SK-N-SH (cell line): ENCODE measurements at regions not wholly inside any gene's neighbourhood (a gene's known extent, or its start where the extent isn't known, plus 50 kb on each side); places are given as distances from the start of the nearest gene placed in this dataset.
A peak's percentile ranks its signal among the peaks of the same experiment; 100 is the strongest.

Experiments used
- CTCF ChIA-PET: fragments of 300-600, 350-600 bp; formaldehyde crosslinking; extraction: SDS; loops from one replicate; lab custom pipeline; 2021; lab: Yijun Ruan, JAX
- POLR2A ChIA-PET: fragments of 350-600 bp; sonication (Branson Sonifier 250); formaldehyde crosslinking; extraction: SDS; loops from one replicate; lab custom pipeline; 2020; ENCODE audit warnings: antibody characterized with exemption, inconsistent platforms; lab: Yijun Ruan, JAX
- DNase-seq: peaks from one replicate; pipeline ENCODE4 v3.0.0; 2012
- H2AFZ ChIP-seq: fragments of 200-600 bp; sonication (generic); 2 replicates; pipeline ENCODE4 v1.8.1; 2016; ENCODE audit warnings: antibody characterized with exemption, mild to moderate bottlenecking, low read depth
- H3F3A ChIP-seq: fragments of 200-600 bp; sonication (generic); replicated peaks from 2 replicates; pipeline ENCODE3; 2016; ENCODE audit warnings: antibody characterized with exemption, mild to moderate bottlenecking; ENCODE audit not compliant: insufficient read depth
- H3K27ac ChIP-seq, 2 experiments: fragments of 200-500 bp in 1 of 2; fragments of 200-600 bp in 1 of 2; sonication (Bioruptor generic) in 1 of 2; sonication (generic), shearing (Covaris generic) in 1 of 2; 2 replicates each; pipeline versions ENCODE4 v1.5.1 to v1.6.1; 2014 to 2016; ENCODE audit warnings: low read depth in 2 of 2, inconsistent platforms in 1 of 2, low read length in 1 of 2, mild to moderate bottlenecking in 1 of 2, mixed read lengths in 1 of 2
- H3K27me3 ChIP-seq: fragments of 200-600 bp; sonication (generic), shearing (Covaris generic); 2 replicates; pipeline ENCODE4 v1.6.1; 2016; ENCODE audit warnings: mixed run types; ENCODE audit not compliant: insufficient read depth
- H3K36me3 ChIP-seq, 2 experiments: fragments of 200-500 bp in 1 of 2; fragments of 200-600 bp in 1 of 2; sonication (Bioruptor generic) in 1 of 2; sonication (generic) in 1 of 2; replicated peaks in 1 of 2; 2 replicates each; pipeline versions ENCODE3 to v1.5.1; 2014 to 2016; ENCODE audit warnings: low read length in 1 of 2, mild to moderate bottlenecking in 1 of 2; ENCODE audit not compliant: insufficient read depth in 2 of 2, control insufficient read depth in 1 of 2
- H3K4me1 ChIP-seq, 2 experiments: fragments of 200-500 bp in 1 of 2; fragments of 200-600 bp in 1 of 2; sonication (Bioruptor generic) in 1 of 2; sonication (generic), shearing (Covaris generic) in 1 of 2; 2 replicates each; pipeline versions ENCODE4 v1.5.1 to v1.6.1; 2014 to 2016; ENCODE audit warnings: low read depth in 1 of 2, low read length in 1 of 2, mixed run types in 1 of 2; ENCODE audit not compliant: insufficient read depth in 2 of 2, control insufficient read depth in 1 of 2
- H3K4me2 ChIP-seq: fragments of 200-600 bp; sonication (generic), shearing (Covaris generic); 2 replicates; pipeline ENCODE4 v1.6.1; 2017; ENCODE audit warnings: mixed run types
- H3K4me3 ChIP-seq, 2 experiments: fragments of 200-500 bp in 1 of 2; fragments of 200-600 bp in 1 of 2; sonication (Bioruptor generic) in 1 of 2; sonication (generic), shearing (Covaris generic) in 1 of 2; 2 replicates each; pipeline versions ENCODE4 v1.5.1 to v1.8.1; 2014 to 2016; ENCODE audit warnings: low read depth in 2 of 2, inconsistent platforms in 1 of 2, low read length in 1 of 2, mild to moderate bottlenecking in 1 of 2, mixed read lengths in 1 of 2, moderate library complexity in 1 of 2
- H3K79me2 ChIP-seq: fragments of 200-600 bp; sonication (generic); 2 replicates; pipeline ENCODE4 v1.8.1; 2017; ENCODE audit warnings: mild to moderate bottlenecking; ENCODE audit not compliant: insufficient read depth
- H3K9ac ChIP-seq: fragments of 200-600 bp; sonication (generic); 2 replicates; pipeline ENCODE4 v1.6.1; 2017; ENCODE audit warnings: mixed run types
- H3K9me2 ChIP-seq: fragments of 200-600 bp; sonication (generic); 2 replicates; pipeline ENCODE4 v1.6.1; 2017; ENCODE audit warnings: mixed run types
- H3K9me3 ChIP-seq: fragments of 200-600 bp; sonication (generic); 2 replicates; pipeline ENCODE4 v1.6.1; 2017; ENCODE audit warnings: mixed run types, mild to moderate bottlenecking, moderate library complexity
- H4K20me1 ChIP-seq: fragments of 200-600 bp; sonication (generic); 2 replicates; pipeline ENCODE4 v1.6.1; 2017; ENCODE audit warnings: mild to moderate bottlenecking, mixed run types; ENCODE audit not compliant: insufficient read depth
- ELF1 ChIP-seq: IDR thresholded peaks from 2 replicates; pipeline ENCODE4 v1.4.0; 2012
- EP300 ChIP-seq, 2 experiments: IDR thresholded peaks; 2 replicates each; pipeline versions ENCODE4 v1.4.0 to v1.6.1; 2012; ENCODE audit warnings: borderline replicate concordance in 1 of 2, low read depth in 1 of 2, low read length in 1 of 2
- FOSL2 ChIP-seq: IDR thresholded peaks from 2 replicates; pipeline ENCODE4 v1.4.0; 2012; ENCODE audit warnings: low read depth, mild to moderate bottlenecking, moderate library complexity, borderline replicate concordance
- FOXM1 ChIP-seq: IDR thresholded peaks from 2 replicates; pipeline ENCODE4 v1.4.0; 2012; ENCODE audit warnings: low read depth, mild to moderate bottlenecking
- GATA2 ChIP-seq: sonication (generic); formaldehyde crosslinking; IDR thresholded peaks from 2 replicates; pipeline ENCODE4 v1.5.0; 2020; ENCODE audit warnings: mild to moderate bottlenecking, missing genetic modification reagents
- JUND ChIP-seq: IDR thresholded peaks from 2 replicates; pipeline ENCODE4 v1.4.0; 2012
- MXI1 ChIP-seq: IDR thresholded peaks from 2 replicates; pipeline ENCODE4 v1.6.1; 2012; ENCODE audit warnings: mild to moderate bottlenecking, low read depth, low read length, improper control_type of control experiment
- NFIC ChIP-seq: IDR thresholded peaks from 2 replicates; pipeline ENCODE4 v1.4.0; 2012; ENCODE audit warnings: borderline replicate concordance
- NRF1 ChIP-seq: IDR thresholded peaks from 2 replicates; pipeline ENCODE4 v1.6.1; 2012; ENCODE audit warnings: low read depth, mild to moderate bottlenecking, low read length
- POLR2AphosphoS5 ChIP-seq: IDR thresholded peaks from 2 replicates; pipeline ENCODE4 v1.6.1; 2012; ENCODE audit warnings: low read depth, low read length
- RAD21 ChIP-seq: IDR thresholded peaks from 2 replicates; pipeline ENCODE4 v1.6.1; 2012; ENCODE audit warnings: mild to moderate bottlenecking, low read length
- RCOR1 ChIP-seq: fragments of 150-350 bp; IDR thresholded peaks from 2 replicates; pipeline ENCODE4 v1.6.1; 2017; ENCODE audit warnings: antibody characterized with exemption, low read length
- REST ChIP-seq: IDR thresholded peaks from 2 replicates; pipeline ENCODE4 v1.6.1; 2012; ENCODE audit warnings: mild to moderate bottlenecking, low read depth, low read length, moderate library complexity
- RXRA ChIP-seq: IDR thresholded peaks from 2 replicates; pipeline ENCODE4 v1.4.0; 2012; ENCODE audit warnings: low read depth, mild to moderate bottlenecking, borderline replicate concordance
- SIN3A ChIP-seq: IDR thresholded peaks from 2 replicates; pipeline ENCODE4 v1.6.1; 2012; ENCODE audit warnings: low read depth, mild to moderate bottlenecking, low read length, moderate library complexity, borderline replicate concordance
- SMC3 ChIP-seq: IDR thresholded peaks from 2 replicates; pipeline ENCODE4 v1.6.1; 2012; ENCODE audit warnings: low read depth, low read length, improper control_type of control experiment
- TCF12 ChIP-seq: IDR thresholded peaks from 2 replicates; pipeline ENCODE4 v1.4.0; 2012
- TEAD4 ChIP-seq: IDR thresholded peaks from 2 replicates; pipeline ENCODE4 v1.4.0; 2012; ENCODE audit warnings: mild to moderate bottlenecking, borderline replicate concordance; ENCODE audit not compliant: insufficient read depth
- WGBS: methylation state at CpG from one replicate; pipeline ENCODE4 v1.1.6; 2017; ENCODE audit warnings: low lambda C conversion rate; 5-methylcytosine and 5-hydroxymethylcytosine counted together
- TF ChIP-seq, protein P1 (sequence below): fragments of 150-350 bp; IDR thresholded peaks from 2 replicates; pipeline ENCODE4 v1.6.1; 2017; ENCODE audit warnings: antibody characterized with exemption, low read length, low read depth, borderline replicate concordance
- TF ChIP-seq, protein P2 (sequence below): IDR thresholded peaks from 2 replicates; pipeline ENCODE4; 2012
- TF ChIP-seq, protein P3 (sequence below): IDR thresholded peaks from 2 replicates; pipeline ENCODE4 v1.4.0; 2012; ENCODE audit warnings: low read depth, borderline replicate concordance
- TF ChIP-seq, protein P4 (sequence below): IDR thresholded peaks from 2 replicates; pipeline ENCODE4 v1.4.0; 2012; ENCODE audit warnings: low read depth
- TF ChIP-seq, protein P5 (sequence below): fragments of 150-350 bp; IDR thresholded peaks from 2 replicates; pipeline ENCODE4 v1.6.1; 2016; ENCODE audit warnings: mild to moderate bottlenecking, low read depth, low read length

GRCh38 chr5:115366223-115366622, 69.8 kb upstream of the CCDC112 start:
- Histone ChIP-seq H3K4me3 (0 out of 4 replicates have a peak overlapping the region, but pooled peaks of 1 of the 2 experiments have one; percentile 13), H3K36me3 (no peaks in the 10 kb centered on the region), H3K79me2 (no peaks in the 10 kb centered on the region), H3K9ac (peak overlapping the region; percentile 49; the same call in 1 of the 2 replicates), H3K27me3 (no peaks in the 10 kb centered on the region), H4K20me1 (no peaks in the 10 kb centered on the region), H3K27ac (peak overlapping the region; percentile 78 to 95), H3K4me2 (peak overlapping the region; percentile 71), H3F3A (peaks cover 9% of the 10 kb centered on the region), H3K9me2 (no peaks in the 10 kb centered on the region), H3K9me3 (no peaks in the 10 kb centered on the region), H3K4me1 (peaks cover 3 to 8% of the 10 kb centered on the region in 2 experiments; a peak in 3 of 4 replicates), H2AFZ (peak overlapping the region; percentile 75)
- DNase-seq = peak; percentile 22
- POLR2A ChIA-PET = no interaction called here
- 21% methylated on average over 2 of the region's 2 CpGs for WGBS
- CTCF ChIA-PET = interaction anchor here (0.9 kb wide), 1 partner anchor 20 kb away, joined by 3 read pairs; no protein-coding TSS in a partner anchor
- peak; percentile 37 to 96; a peak in 3 of 4 replicates for TF ChIP-seq EP300 (IDR thresholded peaks at IDR 0.05; ENCODE audit: borderline replicate concordance in 1 of 2, low read depth in 1 of 2, low read length in 1 of 2)
- TF ChIP-seq, protein P1, sequence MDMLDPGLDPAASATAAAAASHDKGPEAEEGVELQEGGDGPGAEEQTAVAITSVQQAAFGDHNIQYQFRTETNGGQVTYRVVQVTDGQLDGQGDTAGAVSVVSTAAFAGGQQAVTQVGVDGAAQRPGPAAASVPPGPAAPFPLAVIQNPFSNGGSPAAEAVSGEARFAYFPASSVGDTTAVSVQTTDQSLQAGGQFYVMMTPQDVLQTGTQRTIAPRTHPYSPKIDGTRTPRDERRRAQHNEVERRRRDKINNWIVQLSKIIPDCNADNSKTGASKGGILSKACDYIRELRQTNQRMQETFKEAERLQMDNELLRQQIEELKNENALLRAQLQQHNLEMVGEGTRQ = no peak
- peak; percentile 65 for TF ChIP-seq FOXM1
- TF ChIP-seq, protein P2, sequence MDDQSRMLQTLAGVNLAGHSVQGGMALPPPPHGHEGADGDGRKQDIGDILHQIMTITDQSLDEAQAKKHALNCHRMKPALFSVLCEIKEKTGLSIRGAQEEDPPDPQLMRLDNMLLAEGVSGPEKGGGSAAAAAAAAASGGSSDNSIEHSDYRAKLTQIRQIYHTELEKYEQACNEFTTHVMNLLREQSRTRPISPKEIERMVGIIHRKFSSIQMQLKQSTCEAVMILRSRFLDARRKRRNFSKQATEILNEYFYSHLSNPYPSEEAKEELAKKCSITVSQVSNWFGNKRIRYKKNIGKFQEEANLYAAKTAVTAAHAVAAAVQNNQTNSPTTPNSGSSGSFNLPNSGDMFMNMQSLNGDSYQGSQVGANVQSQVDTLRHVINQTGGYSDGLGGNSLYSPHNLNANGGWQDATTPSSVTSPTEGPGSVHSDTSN = peak; percentile 93
- TF ChIP-seq MXI1 = no peak
- TF ChIP-seq SIN3A = peak; percentile 72; the same call in 1 of the 2 replicates
- no peak for TF ChIP-seq GATA2 (CRISPR knock-in tag)
- peak; percentile 98 for TF ChIP-seq TCF12
- peak; percentile 66; the same call in 1 of the 2 replicates for TF ChIP-seq REST
- peak; percentile 20; the same call in 1 of the 2 replicates for TF ChIP-seq ELF1
- TF ChIP-seq RAD21 = no peak
- TF ChIP-seq RCOR1 = no peak
- peak; percentile 95 for TF ChIP-seq NFIC
- TF ChIP-seq, protein P3, sequence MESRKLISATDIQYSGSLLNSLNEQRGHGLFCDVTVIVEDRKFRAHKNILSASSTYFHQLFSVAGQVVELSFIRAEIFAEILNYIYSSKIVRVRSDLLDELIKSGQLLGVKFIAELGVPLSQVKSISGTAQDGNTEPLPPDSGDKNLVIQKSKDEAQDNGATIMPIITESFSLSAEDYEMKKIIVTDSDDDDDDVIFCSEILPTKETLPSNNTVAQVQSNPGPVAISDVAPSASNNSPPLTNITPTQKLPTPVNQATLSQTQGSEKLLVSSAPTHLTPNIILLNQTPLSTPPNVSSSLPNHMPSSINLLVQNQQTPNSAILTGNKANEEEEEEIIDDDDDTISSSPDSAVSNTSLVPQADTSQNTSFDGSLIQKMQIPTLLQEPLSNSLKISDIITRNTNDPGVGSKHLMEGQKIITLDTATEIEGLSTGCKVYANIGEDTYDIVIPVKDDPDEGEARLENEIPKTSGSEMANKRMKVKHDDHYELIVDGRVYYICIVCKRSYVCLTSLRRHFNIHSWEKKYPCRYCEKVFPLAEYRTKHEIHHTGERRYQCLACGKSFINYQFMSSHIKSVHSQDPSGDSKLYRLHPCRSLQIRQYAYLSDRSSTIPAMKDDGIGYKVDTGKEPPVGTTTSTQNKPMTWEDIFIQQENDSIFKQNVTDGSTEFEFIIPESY = no peak
- peak; percentile 96 for TF ChIP-seq JUND
- no peak for TF ChIP-seq NRF1
- TF ChIP-seq, protein P4, sequence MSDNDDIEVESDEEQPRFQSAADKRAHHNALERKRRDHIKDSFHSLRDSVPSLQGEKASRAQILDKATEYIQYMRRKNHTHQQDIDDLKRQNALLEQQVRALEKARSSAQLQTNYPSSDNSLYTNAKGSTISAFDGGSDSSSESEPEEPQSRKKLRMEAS = peak; percentile 74
- peak; percentile 96 for TF ChIP-seq FOSL2
- TF ChIP-seq SMC3 = no peak
- TF ChIP-seq TEAD4 = peak; percentile 95
- TF ChIP-seq POLR2AphosphoS5 = peak; percentile 88
- TF ChIP-seq, protein P5, sequence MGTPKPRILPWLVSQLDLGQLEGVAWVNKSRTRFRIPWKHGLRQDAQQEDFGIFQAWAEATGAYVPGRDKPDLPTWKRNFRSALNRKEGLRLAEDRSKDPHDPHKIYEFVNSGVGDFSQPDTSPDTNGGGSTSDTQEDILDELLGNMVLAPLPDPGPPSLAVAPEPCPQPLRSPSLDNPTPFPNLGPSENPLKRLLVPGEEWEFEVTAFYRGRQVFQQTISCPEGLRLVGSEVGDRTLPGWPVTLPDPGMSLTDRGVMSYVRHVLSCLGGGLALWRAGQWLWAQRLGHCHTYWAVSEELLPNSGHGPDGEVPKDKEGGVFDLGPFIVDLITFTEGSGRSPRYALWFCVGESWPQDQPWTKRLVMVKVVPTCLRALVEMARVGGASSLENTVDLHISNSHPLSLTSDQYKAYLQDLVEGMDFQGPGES = no peak
- peak; percentile 87; the same call in 1 of the 2 replicates for TF ChIP-seq RXRA
